ENCODE measurements at regions not wholly inside any gene's neighbourhood (a gene's known extent, or its start where the extent isn't known, plus 50 kb on each side); places are given as distances from the start of the nearest gene placed in this dataset.

- TF ChIP-seq CTCF (IDR thresholded peaks at IDR 0.05; ENCODE audit: insufficient read depth, low read length), result no peak
- H3K4me3 ChIP-seq (ENCODE audit: low read depth, low read length), result no peak overlapping the region
- no peak for DNase-seq (ENCODE audit: low read depth)
These were observed 115.8 kb downstream of the ETNK1 start for GRCh38 chr12:22740656-22741355.

- no peak overlapping the region for H3K4me3 ChIP-seq (ENCODE audit: low read depth, low read length)
- no peak for DNase-seq (ENCODE audit: low read depth)
- no peak for TF ChIP-seq CTCF (IDR thresholded peaks at IDR 0.05; ENCODE audit: insufficient read depth, low read length)
These were observed 118.7 kb downstream of the ETNK1 start for GRCh38 chr12:22743700-22744099.

DNA sequence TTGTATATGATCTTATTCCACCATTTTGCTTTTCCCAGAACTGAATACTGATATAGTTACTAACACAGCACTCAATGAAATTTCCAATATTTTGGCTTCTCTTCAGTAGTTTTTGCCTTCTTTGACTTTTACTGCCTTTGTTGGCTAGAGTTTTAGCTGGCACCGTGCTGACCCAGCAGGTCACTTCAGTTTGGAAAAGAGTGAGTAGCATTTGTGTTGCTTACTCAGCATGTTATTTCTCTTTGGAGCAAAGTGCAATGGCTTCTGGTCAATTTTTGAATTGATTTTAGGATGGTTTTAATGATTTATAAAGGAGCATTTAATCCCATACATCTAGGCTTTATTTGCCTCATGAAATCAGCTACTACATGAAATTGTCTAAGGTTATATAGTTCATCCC, 119.2 kb downstream of the ETNK1 start:
- no peak overlapping the region for H3K4me3 ChIP-seq (ENCODE audit: low read depth, low read length)
- no peak for TF ChIP-seq CTCF (IDR thresholded peaks at IDR 0.05; ENCODE audit: insufficient read depth, low read length)
- DNase-seq (ENCODE audit: low read depth), result no peak

DNA sequence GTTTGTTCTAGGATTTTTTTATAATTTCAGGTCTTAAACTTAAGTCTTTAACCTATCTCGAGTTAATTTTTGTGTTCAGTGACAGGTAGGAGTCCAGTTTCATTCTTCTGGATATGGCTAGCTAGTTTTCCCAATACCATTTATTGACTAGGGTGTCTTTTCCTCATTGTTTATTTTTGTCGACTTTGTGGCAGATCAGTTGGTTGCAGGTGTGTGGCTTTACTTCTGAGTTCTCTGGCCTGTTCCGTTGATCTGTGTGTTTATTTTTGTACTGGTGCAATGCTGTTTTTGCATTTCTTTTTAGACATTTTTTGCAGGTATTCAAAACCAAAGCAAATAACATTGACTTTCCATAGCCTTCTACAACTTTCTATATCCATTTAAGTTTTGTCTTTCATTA, 121.7 kb downstream of the ETNK1 start:
- TF ChIP-seq CTCF (IDR thresholded peaks at IDR 0.05; ENCODE audit: insufficient read depth, low read length), result no peak

DNA sequence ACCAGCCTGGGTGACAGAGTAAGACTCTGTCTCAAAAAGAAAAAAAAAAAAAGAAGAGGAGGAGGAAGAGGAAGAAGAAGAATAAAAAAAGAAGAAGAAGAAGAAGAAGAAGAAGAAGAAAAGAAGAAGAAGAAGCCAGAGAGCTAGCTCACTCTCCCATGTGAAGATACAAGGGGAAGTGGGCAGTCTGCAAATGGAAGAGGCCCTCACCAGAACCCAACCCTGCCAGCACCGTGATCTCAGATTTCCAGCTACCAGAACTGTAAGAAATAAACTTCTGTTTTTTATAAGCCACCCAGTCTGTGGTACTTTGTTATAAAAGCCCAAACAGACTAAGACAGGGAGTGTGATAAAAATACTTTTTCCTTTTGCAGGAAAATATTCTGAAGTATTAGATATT, 130.7 kb downstream of the ETNK1 start:
- no peak overlapping the region for H3K4me3 ChIP-seq (ENCODE audit: low read depth, low read length)
- no peak for TF ChIP-seq CTCF (IDR thresholded peaks at IDR 0.05; ENCODE audit: insufficient read depth, low read length)
- DNase-seq (ENCODE audit: low read depth), result no peak

More for the DNA sequence above, 121.7 kb downstream of the ETNK1 start:
- DNase-seq (ENCODE audit: low read depth), result no peak
- no peak overlapping the region for H3K4me3 ChIP-seq (ENCODE audit: low read depth, low read length)

DNA sequence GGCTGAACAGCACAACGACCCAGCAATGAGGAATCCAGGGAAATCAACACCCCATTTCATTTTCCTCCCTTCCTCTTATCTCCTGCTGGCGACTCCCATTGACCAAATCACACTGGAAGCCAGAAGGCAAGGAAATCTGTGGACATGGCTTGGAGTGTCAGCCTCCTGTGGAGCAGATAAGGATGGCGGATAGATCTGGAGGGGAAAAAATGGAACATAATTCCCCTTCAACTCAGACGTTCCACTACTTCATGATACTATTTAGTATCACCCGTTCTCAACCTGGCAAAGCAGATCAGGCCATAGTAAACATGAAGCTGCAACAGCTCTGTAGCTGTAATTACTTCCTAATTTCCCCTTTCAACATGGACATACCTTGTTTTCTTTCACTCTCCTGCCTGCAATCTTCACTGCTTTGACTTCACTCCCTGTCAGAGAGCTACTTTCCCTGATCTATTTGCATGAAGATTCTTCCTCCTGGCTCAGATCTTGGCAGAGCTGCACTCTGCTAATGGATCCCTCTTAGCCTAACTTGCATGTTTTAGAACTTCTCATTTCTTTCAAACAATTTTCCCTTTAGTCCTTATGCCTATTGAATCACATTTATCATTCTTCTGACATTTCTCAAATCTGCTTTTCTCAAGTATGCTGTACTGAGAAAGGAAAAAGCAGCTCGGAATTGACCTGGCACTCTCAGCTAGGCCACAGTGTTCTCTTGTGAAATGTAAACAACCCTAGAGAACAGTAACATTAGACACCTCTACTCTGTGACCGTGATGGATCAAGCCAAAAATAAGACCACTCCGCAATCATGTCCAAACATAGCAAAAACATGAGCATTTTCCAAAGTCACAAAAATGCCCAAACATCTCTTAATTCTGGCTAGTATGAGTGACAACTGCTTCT, 135.1 kb downstream of the ETNK1 start:
- no peak for TF ChIP-seq CTCF (IDR thresholded peaks at IDR 0.05; ENCODE audit: insufficient read depth, low read length)

More for the DNA sequence above, 135.1 kb downstream of the ETNK1 start:
- no peak overlapping the region for H3K4me3 ChIP-seq (ENCODE audit: low read depth, low read length)
- DNase-seq (ENCODE audit: low read depth), result no peak

Data from fibroblast of the aortic adventitia (primary cell).